ENCODE measurements at regions not wholly inside any gene's neighbourhood (a gene's known extent, or its start where the extent isn't known, plus 50 kb on each side); places are given as distances from the start of the nearest gene placed in this dataset.
"Not testable (repeated sequence)": the region's sequence is repeated elsewhere in the genome, so short reads cannot be mapped to it uniquely, and the experiment has no call there.

GRCh38 chr13:28607187-28607955 is 51.6 kb upstream of the POMP start:
- DNase-seq (ENCODE audit: extremely low read depth, low read depth, low spot score): no peak

GRCh38 chr13:28606466-28606865 is 52.5 kb upstream of the POMP start:
- no peak for DNase-seq (ENCODE audit: extremely low read depth, low read depth, low spot score)

- DNase-seq (ENCODE audit: extremely low read depth, low read depth, low spot score): not testable (repeated sequence)
Measured at GRCh38 chr13:28605147-28605546, 53.8 kb upstream of the POMP start.

DNA sequence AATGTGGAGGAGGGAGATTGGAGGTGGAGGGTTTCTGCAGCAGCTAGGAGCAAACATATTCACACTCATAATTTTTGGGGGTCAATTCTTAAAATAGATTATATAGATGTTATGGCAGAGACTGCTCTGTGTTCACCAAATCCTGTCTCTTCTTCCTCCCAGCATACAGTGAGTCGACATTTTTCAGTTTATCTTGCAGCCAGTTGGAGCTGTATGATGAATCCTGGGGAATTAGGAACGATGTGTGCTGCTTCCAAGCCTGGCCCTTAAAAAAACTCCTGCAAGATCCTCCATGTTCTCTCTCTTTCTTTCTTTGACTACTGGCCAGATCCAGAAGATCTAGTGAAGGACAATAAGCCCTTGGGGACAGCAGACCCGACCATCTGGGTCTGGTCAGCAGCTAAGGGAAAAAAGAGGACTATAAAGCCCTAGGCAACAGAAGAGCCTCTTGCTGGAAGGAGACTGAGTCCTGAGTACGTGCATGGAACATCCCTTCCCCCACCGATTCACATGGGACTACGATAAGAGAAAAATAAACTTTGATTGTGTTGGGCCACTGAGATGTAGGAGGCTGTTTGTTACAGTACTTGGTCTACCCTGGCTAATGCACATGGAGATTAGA is 55.8 kb upstream of the POMP start:
- DNase-seq (ENCODE audit: extremely low read depth, low read depth, low spot score): no peak

- DNase-seq (ENCODE audit: extremely low read depth, low read depth, low spot score): no peak
Measured at GRCh38 chr13:28602580-28602979, 56.4 kb upstream of the POMP start.

DNA sequence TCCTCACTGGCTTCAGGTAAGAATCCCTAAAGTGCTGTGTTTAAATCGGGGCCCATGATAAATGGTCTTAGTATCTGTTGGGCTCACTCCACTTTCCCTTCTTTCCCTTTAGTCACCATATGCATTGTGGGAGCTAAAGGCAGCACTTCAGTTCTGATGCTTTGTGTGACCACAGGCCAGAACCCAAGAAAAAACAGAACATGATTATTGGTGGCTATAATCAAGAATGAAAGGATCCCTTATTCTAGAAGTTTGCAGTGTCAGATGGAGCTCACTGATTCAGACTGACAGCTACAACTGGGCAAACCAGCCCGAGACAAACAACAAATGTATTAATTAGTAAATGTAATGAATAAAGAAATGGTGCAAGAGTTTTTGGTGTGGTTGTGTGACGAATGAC is 57.3 kb upstream of the POMP start:
- no peak for DNase-seq (ENCODE audit: extremely low read depth, low read depth, low spot score)

GRCh38 chr13:28597641-28598040 is 61.3 kb upstream of the POMP start:
- no peak for DNase-seq (ENCODE audit: extremely low read depth, low read depth, low spot score)

DNA sequence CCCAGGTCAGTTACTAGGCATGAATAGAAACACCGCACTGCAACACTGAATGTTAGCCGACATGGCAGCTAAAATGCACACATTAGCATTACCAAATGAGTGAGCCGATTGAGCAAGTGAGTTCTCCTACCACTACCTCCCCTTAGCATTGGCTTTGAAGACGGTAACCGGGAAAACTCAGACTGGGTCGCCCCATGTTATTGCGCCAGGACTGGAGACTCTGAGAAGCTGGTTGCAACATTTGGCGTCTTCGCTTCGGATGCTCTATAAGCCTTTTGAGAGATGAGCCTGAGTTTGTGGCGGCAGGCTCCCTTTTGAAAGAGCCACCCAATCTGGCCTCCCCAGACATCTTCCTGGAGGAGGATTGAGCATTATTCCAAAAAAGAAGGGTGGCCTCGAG is 68.5 kb upstream of the POMP start:
- no peak for DNase-seq (ENCODE audit: extremely low read depth, low read depth, low spot score)

GRCh38 chr13:28588296-28588695 is 70.6 kb upstream of the POMP start:
- DNase-seq (ENCODE audit: extremely low read depth, low read depth, low spot score): no peak

- DNase-seq (ENCODE audit: extremely low read depth, low read depth, low spot score): no peak
Measured at GRCh38 chr13:28587174-28587540, 71.8 kb upstream of the POMP start.

DNA sequence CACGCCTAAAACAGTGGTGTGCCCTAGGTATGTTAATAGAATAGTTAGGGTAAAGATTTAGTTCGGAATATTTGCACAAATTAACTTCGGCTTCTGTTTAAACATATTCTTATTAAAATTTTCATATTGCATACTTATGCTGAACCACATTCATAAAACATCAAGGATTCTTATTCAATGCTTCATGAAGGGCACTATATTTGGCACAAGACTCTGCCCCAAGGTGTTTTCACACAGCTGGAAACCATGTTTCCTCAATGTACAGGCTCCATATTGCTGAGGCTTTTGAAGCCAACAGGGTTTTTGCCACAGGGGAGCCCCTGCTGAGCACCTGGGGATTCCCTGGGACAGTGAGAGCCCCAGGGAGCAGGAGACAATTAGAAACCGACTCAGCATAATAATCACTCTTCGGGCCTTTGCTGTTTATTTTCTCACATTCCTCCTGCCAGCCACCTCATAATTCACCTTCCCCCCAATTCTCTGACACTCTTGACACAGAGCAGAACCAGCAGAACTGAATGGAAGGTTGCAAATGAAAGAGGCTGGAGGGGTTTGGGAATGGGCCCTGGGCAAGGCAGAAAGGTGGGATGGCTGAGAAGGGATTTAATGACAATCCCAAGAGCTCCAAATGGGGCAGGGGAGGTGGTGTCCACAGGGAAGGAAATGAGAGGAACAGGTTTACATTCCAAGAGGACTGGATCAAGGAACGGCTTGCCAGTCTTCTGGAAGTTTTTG is 72.3 kb upstream of the POMP start:
- DNase-seq (ENCODE audit: extremely low read depth, low read depth, low spot score): no peak

DNA sequence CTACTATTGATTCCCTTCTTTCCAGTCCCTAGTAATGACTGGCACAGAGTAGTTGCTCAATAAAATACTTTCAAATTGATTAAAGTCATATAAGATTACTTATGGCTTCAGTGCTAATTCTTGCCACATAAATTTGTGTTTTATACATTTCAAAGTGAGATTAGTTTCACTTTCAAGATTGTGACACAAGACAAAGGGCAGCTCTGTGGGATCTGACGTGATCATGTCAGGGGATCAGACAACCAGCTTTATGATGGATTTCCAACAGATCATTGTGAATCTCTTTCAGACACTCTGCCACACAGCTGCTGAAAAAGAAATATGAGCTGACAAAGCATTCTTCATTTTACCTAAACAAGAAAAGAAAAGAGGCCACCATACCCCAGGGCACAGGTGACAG is 73.4 kb upstream of the POMP start:
- DNase-seq (ENCODE audit: extremely low read depth, low read depth, low spot score): no peak

- DNase-seq (ENCODE audit: extremely low read depth, low read depth, low spot score): no peak
Measured at GRCh38 chr13:28584873-28585381, 74.0 kb upstream of the POMP start.

- DNase-seq (ENCODE audit: extremely low read depth, low read depth, low spot score): no peak
Measured at GRCh38 chr13:28583651-28584091, 75.3 kb upstream of the POMP start.

DNA sequence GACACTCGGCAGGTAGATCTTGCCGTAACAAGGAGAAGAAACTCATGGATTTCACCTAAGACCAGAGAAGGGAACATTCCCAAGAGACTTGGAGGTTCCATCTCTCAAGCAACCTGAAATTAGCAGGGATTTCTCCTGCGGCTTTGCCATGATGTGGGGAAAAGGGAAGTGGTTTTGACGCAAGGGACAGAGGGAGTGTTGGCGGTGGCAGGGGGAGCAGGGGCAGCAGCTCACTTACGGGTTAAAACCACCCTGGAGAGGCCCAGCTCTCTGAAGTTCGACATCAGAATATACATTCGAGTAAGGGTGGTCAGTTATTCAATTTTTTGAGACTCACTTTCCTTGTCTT is 76.1 kb upstream of the POMP start:
- no peak for DNase-seq (ENCODE audit: extremely low read depth, low read depth, low spot score)

DNA sequence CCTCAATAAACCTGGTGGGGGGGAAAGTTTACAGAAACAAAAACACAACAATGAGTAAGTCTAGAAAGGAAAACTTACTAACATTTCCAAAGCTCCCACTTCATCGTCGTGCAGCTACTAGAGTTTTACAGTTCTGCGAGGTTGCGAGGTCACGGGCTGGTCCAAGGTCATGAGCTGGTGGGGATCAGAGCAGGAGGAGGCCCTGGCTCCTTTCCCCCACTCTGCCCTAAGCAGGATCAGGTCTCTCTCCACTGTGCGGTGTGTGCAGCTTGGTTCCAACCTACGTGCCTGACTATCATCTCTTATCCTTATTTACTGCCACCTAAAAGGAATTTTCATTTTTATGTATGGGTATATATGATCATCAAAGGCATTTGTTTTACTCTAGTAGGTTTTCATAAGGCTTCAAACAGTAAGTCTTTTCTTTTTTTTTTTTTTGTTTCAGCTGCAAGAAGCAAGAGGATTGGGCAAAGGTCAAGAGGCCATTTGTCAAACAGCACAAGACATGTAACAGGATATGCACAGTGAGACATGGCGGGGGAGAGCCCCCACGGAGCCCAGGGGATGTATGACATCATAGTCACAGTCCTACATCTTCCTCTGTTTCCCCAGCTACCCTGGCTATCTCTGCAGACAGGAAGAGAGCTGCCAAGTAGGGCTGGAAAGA is 76.6 kb upstream of the POMP start:
- no peak for DNase-seq (ENCODE audit: extremely low read depth, low read depth, low spot score)

GRCh38 chr13:28581451-28581850 is 77.5 kb upstream of the POMP start:
- DNase-seq (ENCODE audit: extremely low read depth, low read depth, low spot score): no peak

DNA sequence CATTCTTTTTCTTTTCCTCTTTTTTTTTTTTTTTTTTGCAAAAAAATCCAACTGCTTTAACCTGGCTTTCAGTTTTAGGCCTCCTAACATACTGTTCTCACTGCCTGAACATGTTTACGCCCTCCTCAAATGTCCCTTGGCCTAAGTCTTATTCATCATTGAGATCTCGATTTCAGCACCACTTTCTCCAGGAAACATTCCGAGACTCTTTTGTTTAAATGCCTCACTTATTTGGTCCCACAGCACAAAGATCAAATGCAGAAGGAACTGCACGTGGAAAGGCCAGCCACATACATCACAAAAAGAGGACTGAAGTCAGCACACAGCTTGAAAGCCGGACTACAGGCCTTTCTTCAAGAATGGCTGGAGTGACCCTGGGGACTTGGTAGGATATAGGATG is 79.2 kb upstream of the POMP start:
- DNase-seq (ENCODE audit: extremely low read depth, low read depth, low spot score): no peak

DNA sequence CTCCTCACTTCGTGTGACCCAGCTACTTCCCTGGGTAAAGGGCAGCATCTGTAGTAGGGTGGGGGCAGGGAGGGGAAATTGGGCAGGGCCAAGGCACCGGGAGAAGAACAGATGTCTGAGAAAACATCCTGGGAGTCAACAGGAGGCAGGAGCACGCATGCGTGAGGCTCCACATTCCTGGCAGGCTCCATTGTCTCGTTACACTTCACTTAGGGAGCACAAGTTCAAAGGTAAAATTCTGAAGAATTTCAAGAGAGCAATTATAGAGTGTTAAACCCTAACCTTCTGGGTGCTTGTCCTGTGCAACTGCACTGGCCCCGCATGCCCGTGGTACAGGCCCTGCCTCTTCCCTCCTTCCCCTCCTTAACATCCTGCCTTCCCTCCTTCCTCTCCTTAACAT is 79.6 kb upstream of the POMP start:
- no peak for DNase-seq (ENCODE audit: extremely low read depth, low read depth, low spot score)

DNA sequence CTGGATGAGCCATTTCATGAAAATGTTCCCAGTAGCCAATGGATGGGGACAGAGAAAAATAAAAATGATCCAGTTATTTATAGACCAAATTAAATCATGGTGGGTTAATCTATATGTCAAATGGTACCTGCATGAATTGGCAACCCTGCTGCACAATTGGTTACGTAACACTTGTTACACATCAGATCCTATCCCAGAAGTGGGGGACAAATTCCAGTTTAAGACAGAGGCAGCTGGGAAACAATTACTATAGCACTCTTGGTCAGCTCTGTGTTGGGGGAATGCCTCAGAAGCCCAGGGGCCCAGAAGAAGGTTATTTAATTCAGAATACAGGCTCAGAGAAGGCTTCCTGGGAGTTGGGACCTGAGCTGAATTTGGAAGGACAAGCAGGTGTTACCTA is 81.1 kb upstream of the FLT1 start:
- DNase-seq (ENCODE audit: extremely low read depth, low read depth, low spot score): no peak

GRCh38 chr13:28575200-28575599 is 80.3 kb upstream of the FLT1 start:
- no peak for DNase-seq (ENCODE audit: extremely low read depth, low read depth, low spot score)

Measured in glomerular endothelial cell (primary cell).